WI38 (cell line): ENCODE measurements at regions not wholly inside any gene's neighbourhood (a gene's known extent, or its start where the extent isn't known, plus 50 kb on each side); places are given as distances from the start of the nearest gene placed in this dataset.
"Not testable (repeated sequence)": the region's sequence is repeated elsewhere in the genome, so short reads cannot be mapped to it uniquely, and the experiment has no call there.

Source experiments
- H3K4me3 ChIP-seq: 2 replicates; pipeline ENCODE4 v1.5.1; 2011; ENCODE audit warnings: low read depth, mild to moderate bottlenecking, control low read depth, low read length
- TF ChIP-seq, protein P1 (sequence below): IDR thresholded peaks from 2 replicates; pipeline ENCODE4 v1.5.1; 2012; ENCODE audit warnings: low read depth, mild to moderate bottlenecking, control low read depth, low read length

DNA sequence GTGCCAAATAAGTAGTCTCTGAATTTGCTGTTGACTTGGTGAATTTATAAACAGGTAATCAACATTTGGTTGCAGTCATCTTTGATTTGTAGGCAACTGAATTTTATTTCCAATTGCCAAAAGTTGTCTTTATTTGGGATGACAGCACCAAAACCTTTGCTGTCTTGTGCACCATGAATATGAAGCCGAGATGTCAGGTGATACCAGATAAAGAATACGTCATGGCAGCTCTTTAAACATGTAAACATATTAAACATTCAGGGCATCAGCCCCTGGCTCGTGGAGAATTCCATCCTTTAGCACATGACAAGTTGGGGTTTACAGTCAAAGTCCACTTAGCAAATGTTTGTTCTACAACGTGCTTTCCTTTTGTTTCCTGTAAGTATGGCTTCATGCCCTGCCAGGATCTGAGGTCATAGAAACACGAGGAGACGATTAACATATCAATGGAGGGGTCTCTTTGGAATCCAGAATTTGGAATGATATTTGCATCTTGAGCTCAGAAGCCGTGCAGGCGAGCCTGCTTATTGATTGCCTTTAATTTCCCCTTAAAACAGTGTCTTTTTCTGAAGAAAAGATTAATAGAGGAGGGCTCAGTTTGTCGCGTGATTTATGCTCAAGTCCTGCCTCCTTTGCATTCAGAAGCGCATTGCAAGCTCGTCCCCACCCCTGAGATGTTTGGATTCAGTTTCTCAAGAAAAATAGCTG is 170.2 kb upstream of the ZNF217 start:
- TF ChIP-seq, protein P1, sequence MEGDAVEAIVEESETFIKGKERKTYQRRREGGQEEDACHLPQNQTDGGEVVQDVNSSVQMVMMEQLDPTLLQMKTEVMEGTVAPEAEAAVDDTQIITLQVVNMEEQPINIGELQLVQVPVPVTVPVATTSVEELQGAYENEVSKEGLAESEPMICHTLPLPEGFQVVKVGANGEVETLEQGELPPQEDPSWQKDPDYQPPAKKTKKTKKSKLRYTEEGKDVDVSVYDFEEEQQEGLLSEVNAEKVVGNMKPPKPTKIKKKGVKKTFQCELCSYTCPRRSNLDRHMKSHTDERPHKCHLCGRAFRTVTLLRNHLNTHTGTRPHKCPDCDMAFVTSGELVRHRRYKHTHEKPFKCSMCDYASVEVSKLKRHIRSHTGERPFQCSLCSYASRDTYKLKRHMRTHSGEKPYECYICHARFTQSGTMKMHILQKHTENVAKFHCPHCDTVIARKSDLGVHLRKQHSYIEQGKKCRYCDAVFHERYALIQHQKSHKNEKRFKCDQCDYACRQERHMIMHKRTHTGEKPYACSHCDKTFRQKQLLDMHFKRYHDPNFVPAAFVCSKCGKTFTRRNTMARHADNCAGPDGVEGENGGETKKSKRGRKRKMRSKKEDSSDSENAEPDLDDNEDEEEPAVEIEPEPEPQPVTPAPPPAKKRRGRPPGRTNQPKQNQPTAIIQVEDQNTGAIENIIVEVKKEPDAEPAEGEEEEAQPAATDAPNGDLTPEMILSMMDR: no peak
- no peak overlapping the region for H3K4me3 ChIP-seq

GRCh38 chr20:53762423-53762798 is 168.8 kb upstream of the ZNF217 start:
- H3K4me3 ChIP-seq: not testable (repeated sequence)

DNA sequence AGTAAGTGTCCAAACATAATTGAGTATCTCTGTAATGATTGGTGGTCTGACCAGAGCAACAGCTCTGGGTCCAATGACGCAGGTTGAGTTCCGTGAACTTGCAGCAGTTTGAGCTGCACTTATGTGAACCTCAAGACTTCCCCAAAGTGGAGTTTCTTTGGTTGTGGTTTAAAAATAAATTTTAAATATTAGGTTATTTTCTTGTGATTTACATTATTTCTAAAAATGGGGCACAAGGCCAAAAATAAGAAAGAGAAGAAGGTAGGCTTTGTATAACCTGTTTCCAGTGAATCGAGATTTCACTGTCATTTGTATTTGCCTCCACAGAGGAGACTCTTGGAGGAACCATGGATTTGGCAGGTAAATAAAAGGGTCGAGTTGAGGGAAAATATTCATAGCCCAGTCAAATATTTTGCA is 166.4 kb upstream of the ZNF217 start:
- TF ChIP-seq, protein P1: no peak
- no peak overlapping the region for H3K4me3 ChIP-seq

DNA sequence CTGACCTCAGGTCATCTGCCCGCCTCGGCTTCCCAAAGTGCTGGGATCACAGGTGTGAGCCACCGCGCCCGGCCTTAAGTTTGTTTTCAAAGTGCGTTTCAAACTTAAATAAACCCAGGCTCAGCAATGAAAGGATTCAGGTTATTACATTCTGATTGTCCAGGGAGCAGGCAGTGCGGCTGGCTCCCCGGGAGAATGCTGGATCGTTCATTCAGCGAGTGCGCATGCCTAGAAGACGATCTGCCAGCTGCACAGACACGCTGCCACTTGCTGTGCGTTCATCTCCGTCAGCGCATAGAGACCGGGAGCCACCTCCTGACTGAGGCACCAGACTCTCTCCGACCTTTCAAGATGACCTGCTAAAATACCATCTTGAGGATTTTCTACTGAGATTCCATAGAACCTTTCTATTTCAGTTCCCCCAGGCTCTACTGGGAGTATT is 163.9 kb upstream of the ZNF217 start:
- H3K4me3 ChIP-seq: no peak overlapping the region
- TF ChIP-seq, protein P1: no peak

DNA sequence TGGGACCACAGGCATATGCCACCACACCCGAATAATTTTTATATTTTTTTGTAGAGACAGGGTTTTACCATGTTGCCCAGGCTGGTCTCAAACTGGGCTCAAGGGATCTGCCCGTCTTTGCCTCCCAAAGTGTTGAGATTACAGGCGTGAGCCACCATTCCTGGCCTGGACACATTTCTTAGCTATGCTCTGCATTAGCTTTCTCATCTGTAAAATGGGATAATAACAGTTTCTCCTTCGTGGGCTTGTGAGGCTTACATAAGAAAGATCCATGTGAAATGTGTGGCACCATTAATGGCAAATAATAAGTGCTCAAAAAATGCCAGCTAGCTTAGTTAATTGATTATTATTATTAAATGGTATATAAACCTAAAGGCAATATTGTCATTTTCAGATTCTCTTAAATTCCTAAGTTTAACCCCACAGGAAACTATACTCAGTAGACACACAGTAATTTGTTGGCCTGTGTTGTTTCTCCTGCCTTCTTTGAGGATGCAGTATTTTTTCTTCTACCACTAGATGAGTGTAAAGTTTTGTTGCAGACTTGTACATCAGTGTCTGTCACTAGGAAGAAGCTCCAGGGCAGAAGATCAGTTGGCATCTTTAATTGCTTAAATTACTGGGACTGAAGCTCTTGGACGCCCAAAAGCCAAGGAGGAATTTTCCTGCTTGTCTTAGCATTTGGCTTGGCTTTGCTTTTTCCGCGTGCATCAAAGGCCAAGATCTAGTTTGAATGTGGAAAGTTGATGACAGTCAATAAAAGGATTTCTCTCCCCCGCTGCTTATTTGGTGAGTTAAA is 162.3 kb upstream of the ZNF217 start:
- TF ChIP-seq, protein P1: no peak

DNA sequence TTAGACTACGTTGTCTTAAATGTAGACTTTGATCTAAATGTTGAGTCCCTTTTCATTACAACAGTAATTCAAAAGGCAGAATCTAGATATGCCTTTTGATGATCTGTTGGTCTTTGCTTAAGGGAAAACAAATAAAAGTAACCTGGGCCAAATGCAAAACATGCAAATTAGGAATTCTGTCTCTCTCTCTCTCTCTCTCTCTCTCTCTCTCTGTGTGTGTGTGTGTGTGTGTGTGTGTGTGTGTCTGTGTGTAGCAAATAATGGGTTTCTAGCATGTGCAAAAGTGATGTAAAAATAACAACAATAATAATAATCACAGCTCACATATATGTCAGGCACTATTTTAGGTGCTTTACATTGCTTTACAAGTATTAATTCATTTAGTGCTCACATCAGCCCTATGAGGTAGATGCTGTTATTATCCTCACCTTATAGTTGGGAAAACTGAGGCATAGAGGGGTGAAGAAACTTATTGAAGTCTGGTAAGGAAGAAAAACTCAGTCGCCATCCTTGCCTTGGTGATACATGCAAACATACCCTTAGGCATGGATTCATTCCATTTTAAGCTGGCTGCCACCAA is 160.3 kb upstream of the ZNF217 start:
- TF ChIP-seq, protein P1: no peak
- H3K4me3 ChIP-seq: no peak overlapping the region

More for the DNA sequence above, 162.3 kb upstream of the ZNF217 start:
- no peak overlapping the region for H3K4me3 ChIP-seq

- H3K4me3 ChIP-seq: no peak overlapping the region
- TF ChIP-seq, protein P1: no peak
These were observed 159.6 kb upstream of the ZNF217 start for GRCh38 chr20:53752971-53753879.
